ENCODE measurements at regions not wholly inside any gene's neighbourhood (a gene's known extent, or its start where the extent isn't known, plus 50 kb on each side); places are given as distances from the start of the nearest gene placed in this dataset.

GRCh38 chr17:73740370-73740769, 96.1 kb upstream of the SDK2 start:
- peaks cover 15% of the 10 kb centered on the region for H3K4me1 ChIP-seq (ENCODE audit: control insufficient read depth, insufficient read depth, low read length)
- no peak overlapping the region for H3K4me3 ChIP-seq (ENCODE audit: low read depth, low read length)
- no peak overlapping the region for H3K27ac ChIP-seq (ENCODE audit: low read depth, low read length)
- no peaks in the 10 kb centered on the region for H3K36me3 ChIP-seq (ENCODE audit: control insufficient read depth, insufficient read depth, low read length)
- no peak overlapping the region for H3K9ac ChIP-seq (ENCODE audit: low read length)
- peaks cover 4% of the 10 kb centered on the region; the same call in 1 of the 2 replicates for H3K9me3 ChIP-seq (ENCODE audit: control insufficient read depth, insufficient read depth, low read depth, low read length)
- 0 out of 2 replicates have a peak, but pooled peaks cover 2% of the 10 kb centered on the region for H3K27me3 ChIP-seq (ENCODE audit: control insufficient read depth, insufficient read depth, low read length)

DNA sequence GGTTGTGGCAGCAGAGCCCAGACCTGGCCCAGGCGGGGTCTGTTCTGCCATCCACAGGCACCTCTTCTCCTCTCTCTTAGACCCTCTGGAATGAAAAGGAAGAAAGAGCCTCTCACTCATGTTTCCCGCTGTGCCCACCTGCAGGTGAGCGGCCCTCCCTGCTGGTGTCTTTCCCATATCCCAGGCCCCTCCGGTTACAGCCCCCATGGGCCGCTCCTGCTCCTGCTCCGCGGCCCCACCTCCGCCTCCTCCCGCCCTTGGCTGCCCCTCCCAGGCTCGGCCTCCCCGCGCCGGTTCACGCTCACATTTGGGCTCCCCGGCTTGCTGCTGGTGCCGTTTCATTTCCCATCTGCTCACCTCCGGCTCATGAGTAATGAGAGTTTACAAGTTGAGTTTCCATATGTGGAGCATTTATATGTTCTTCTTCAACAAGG, 98.7 kb upstream of the SDK2 start:
- Histone ChIP-seq H3K4me3 (ENCODE audit: low read depth, low read length) (no peak overlapping the region), H3K36me3 (ENCODE audit: control insufficient read depth, insufficient read depth, low read length) (no peaks in the 10 kb centered on the region), H3K27ac (ENCODE audit: low read depth, low read length) (no peak overlapping the region), H3K4me1 (ENCODE audit: control insufficient read depth, insufficient read depth, low read length) (peaks cover 9% of the 10 kb centered on the region), H3K9me3 (ENCODE audit: control insufficient read depth, insufficient read depth, low read depth, low read length) (peaks cover 4% of the 10 kb centered on the region; the same call in 1 of the 2 replicates), H3K9ac (ENCODE audit: low read length) (no peak overlapping the region), H3K27me3 (ENCODE audit: control insufficient read depth, insufficient read depth, low read length) (peaks cover 12% of the 10 kb centered on the region; the same call in 1 of the 2 replicates)

DNA sequence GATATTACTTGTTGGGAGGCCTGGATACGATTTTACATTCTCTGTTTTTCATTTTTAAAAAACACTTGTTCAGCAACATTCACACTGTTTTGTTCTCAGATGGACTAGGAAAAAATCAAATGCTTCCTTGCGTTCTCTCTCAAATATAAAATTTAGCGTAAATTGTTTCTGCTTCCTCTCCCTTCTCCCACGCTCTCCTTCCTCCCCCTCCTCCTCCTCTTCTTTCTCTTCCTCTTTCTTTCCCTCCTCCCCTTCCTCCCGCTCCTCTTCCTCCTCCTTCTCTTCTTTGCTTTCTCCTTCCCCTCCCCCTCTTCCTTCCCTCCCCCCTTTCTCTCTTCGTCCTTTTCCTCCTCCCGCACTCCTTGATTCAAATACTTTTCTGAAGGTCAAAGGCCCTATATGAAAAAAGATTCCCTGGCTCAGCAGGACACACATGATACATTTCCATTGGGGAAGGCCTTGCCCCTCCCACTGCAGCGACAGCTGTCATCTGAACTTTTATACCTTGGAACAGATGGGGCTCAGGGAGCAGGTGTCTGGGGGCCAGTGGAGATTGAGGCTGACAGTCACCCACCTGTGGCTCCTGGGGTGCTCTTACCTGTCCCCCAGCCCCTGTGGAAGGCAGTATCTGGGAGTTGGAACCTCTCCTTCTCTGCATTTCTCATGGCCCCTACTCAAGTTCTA, 99.4 kb upstream of the SDK2 start:
- Histone ChIP-seq H3K4me1 (ENCODE audit: control insufficient read depth, insufficient read depth, low read length) (peaks cover 8% of the 10 kb centered on the region), H3K27me3 (ENCODE audit: control insufficient read depth, insufficient read depth, low read length) (peaks cover 12% of the 10 kb centered on the region; the same call in 1 of the 2 replicates), H3K27ac (ENCODE audit: low read depth, low read length) (no peak overlapping the region), H3K36me3 (ENCODE audit: control insufficient read depth, insufficient read depth, low read length) (no peaks in the 10 kb centered on the region), H3K9ac (ENCODE audit: low read length) (no peak overlapping the region), H3K4me3 (ENCODE audit: low read depth, low read length) (no peak overlapping the region), H3K9me3 (ENCODE audit: control insufficient read depth, insufficient read depth, low read depth, low read length) (peaks cover 4% of the 10 kb centered on the region; the same call in 1 of the 2 replicates)

DNA sequence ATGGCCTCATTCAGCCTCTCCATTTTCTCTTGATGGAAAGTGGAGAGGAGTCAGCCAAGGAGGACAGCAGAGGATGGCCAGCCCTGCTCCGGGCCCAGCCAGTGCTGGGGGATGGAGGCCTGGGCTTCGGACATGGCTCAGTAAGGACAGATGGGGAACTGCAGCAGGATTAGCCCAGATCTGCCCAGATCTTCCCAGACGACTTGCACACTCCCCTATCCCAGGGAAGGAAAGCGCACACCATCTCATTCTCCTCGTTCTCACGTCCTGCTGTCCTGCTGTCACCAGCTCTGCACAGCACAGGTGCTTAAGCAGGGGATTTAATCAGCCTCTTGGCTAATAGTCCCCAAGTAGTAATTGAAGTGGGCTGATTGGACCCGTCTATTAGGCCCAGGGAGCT, 100.2 kb upstream of the SDK2 start:
- Histone ChIP-seq H3K27ac (ENCODE audit: low read depth, low read length) (no peak overlapping the region), H3K27me3 (ENCODE audit: control insufficient read depth, insufficient read depth, low read length) (peaks cover 12% of the 10 kb centered on the region; the same call in 1 of the 2 replicates), H3K9me3 (ENCODE audit: control insufficient read depth, insufficient read depth, low read depth, low read length) (peaks cover 4% of the 10 kb centered on the region; the same call in 1 of the 2 replicates), H3K4me3 (ENCODE audit: low read depth, low read length) (no peak overlapping the region), H3K36me3 (ENCODE audit: control insufficient read depth, insufficient read depth, low read length) (no peaks in the 10 kb centered on the region), H3K9ac (ENCODE audit: low read length) (no peak overlapping the region), H3K4me1 (ENCODE audit: control insufficient read depth, insufficient read depth, low read length) (peaks cover 6% of the 10 kb centered on the region)

DNA sequence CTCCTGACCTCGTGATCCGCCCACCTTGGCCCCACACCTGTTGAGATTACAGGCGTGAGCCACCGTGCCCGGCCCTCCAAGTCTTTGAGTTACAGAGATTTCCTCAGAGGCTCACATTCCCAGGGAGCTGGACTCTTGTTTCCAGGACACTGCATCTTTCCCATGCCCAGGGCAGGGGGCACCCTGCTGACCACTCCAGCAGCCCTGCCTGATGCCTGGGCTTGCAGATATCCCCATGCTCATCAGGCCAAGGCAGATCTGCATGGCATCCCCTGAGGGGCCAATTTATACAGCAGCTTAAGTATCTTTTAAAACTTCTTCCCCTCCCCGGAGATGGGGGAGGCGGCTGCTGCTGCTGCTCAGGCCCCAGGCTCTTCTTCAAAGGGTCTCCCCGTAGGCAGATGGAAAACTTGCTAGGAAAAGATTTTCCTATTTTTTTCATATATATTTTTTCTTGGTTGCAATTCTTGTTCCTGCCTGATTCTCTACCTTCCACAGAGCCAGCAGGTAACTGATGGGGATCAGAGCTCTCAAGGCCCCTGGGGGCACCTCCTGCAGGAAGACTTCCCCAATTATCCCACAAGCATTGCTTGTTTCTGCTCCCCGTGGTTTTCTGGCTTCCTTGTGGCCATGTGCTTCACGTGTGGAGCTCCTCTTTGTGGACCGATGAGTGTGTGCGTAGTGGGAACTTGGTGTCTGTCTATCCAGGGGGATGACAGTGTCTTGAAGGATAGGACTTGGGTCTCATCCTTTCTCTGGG, 102.2 kb upstream of the SDK2 start:
- Histone ChIP-seq H3K27me3 (ENCODE audit: control insufficient read depth, insufficient read depth, low read length) (peaks cover 12% of the 10 kb centered on the region; the same call in 1 of the 2 replicates), H3K9me3 (ENCODE audit: control insufficient read depth, insufficient read depth, low read depth, low read length) (peaks cover 4% of the 10 kb centered on the region; the same call in 1 of the 2 replicates), H3K9ac (ENCODE audit: low read length) (no peak overlapping the region), H3K4me3 (ENCODE audit: low read depth, low read length) (no peak overlapping the region), H3K36me3 (ENCODE audit: control insufficient read depth, insufficient read depth, low read length) (no peaks in the 10 kb centered on the region), H3K4me1 (ENCODE audit: control insufficient read depth, insufficient read depth, low read length) (peaks cover 15% of the 10 kb centered on the region), H3K27ac (ENCODE audit: low read depth, low read length) (no peak overlapping the region)

GRCh38 chr17:73747221-73748002, 103.2 kb upstream of the SDK2 start:
- Histone ChIP-seq H3K4me1 (ENCODE audit: control insufficient read depth, insufficient read depth, low read length) (peaks cover 15% of the 10 kb centered on the region), H3K9me3 (ENCODE audit: control insufficient read depth, insufficient read depth, low read depth, low read length) (peaks cover 2% of the 10 kb centered on the region; the same call in 1 of the 2 replicates), H3K27me3 (ENCODE audit: control insufficient read depth, insufficient read depth, low read length) (peaks cover 12% of the 10 kb centered on the region; the same call in 1 of the 2 replicates), H3K36me3 (ENCODE audit: control insufficient read depth, insufficient read depth, low read length) (no peaks in the 10 kb centered on the region), H3K4me3 (ENCODE audit: low read depth, low read length) (no peak overlapping the region), H3K27ac (ENCODE audit: low read depth, low read length) (no peak overlapping the region), H3K9ac (ENCODE audit: low read length) (no peak overlapping the region)

DNA sequence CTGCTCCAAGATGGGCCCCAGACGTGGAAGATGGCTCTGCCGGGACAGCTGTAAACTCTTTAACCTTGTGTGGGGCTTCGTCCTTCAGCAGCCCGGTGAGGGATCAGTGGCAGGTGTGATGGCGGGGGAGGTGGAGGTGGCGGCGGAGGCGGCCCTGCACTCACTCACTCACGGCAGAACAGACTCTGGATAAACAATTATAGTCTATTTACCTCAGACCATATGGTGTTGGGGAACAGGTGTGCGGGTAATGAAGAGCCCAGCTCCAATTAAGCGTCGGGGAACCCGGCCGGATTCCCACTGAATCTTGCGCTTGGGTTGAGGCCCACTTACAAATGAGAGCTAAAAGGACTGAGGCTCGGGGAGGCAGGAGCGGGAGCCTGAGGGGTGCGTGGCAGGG, 104.3 kb upstream of the SDK2 start:
- Histone ChIP-seq H3K27ac (ENCODE audit: low read depth, low read length) (no peak overlapping the region), H3K9me3 (ENCODE audit: control insufficient read depth, insufficient read depth, low read depth, low read length) (no peaks in the 10 kb centered on the region), H3K36me3 (ENCODE audit: control insufficient read depth, insufficient read depth, low read length) (no peaks in the 10 kb centered on the region), H3K9ac (ENCODE audit: low read length) (no peak overlapping the region), H3K27me3 (ENCODE audit: control insufficient read depth, insufficient read depth, low read length) (peaks cover 10% of the 10 kb centered on the region; the same call in 1 of the 2 replicates), H3K4me3 (ENCODE audit: low read depth, low read length) (no peak overlapping the region), H3K4me1 (ENCODE audit: control insufficient read depth, insufficient read depth, low read length) (peaks cover 16% of the 10 kb centered on the region)

- Histone ChIP-seq H3K36me3 (ENCODE audit: control insufficient read depth, insufficient read depth, low read length) (no peaks in the 10 kb centered on the region), H3K4me3 (ENCODE audit: low read depth, low read length) (no peak overlapping the region), H3K9ac (ENCODE audit: low read length) (no peak overlapping the region), H3K27ac (ENCODE audit: low read depth, low read length) (no peak overlapping the region), H3K4me1 (ENCODE audit: control insufficient read depth, insufficient read depth, low read length) (peaks cover 18% of the 10 kb centered on the region), H3K9me3 (ENCODE audit: control insufficient read depth, insufficient read depth, low read depth, low read length) (no peaks in the 10 kb centered on the region), H3K27me3 (ENCODE audit: control insufficient read depth, insufficient read depth, low read length) (peaks cover 10% of the 10 kb centered on the region; the same call in 1 of the 2 replicates)
These were observed 105.1 kb upstream of the SDK2 start for GRCh38 chr17:73749337-73749823.

DNA sequence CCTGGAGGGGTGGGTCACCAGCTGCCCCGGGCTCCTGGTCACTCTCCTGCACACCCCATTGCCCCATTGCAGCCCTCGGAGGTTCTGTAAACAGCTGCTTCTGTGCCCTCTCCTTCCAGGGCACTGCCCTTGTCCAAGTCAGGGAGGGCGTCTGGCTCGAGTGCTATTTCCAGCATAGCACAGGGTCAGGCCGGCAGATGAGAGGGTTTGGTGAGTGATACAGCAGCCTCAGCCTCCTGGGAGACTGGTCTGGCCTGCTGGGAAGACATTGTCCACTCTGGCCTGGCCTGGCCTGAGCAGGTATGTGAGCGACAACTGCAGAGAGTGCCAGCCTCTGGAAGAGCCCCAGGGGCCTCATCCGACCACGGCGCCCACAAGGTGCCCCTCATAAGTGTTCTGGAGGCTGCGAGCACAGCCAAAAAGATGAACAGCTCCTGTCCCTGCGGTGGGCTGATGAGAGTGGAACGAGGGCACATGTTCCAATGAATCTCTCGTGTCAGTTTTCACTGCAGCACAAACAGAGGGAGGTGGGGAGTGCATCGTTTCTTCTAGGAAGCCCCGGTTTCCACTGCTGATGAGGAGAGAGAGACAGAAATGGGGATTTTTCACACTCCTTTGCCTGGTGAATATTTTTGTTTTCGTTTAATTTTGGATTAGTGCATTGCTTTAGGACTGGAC, 105.8 kb upstream of the SDK2 start:
- Histone ChIP-seq H3K9me3 (ENCODE audit: control insufficient read depth, insufficient read depth, low read depth, low read length) (no peaks in the 10 kb centered on the region), H3K27me3 (ENCODE audit: control insufficient read depth, insufficient read depth, low read length) (peaks cover 12% of the 10 kb centered on the region; the same call in 1 of the 2 replicates), H3K9ac (ENCODE audit: low read length) (no peak overlapping the region), H3K27ac (ENCODE audit: low read depth, low read length) (no peak overlapping the region), H3K36me3 (ENCODE audit: control insufficient read depth, insufficient read depth, low read length) (no peaks in the 10 kb centered on the region), H3K4me1 (ENCODE audit: control insufficient read depth, insufficient read depth, low read length) (peaks cover 18% of the 10 kb centered on the region), H3K4me3 (ENCODE audit: low read depth, low read length) (no peak overlapping the region)

DNA sequence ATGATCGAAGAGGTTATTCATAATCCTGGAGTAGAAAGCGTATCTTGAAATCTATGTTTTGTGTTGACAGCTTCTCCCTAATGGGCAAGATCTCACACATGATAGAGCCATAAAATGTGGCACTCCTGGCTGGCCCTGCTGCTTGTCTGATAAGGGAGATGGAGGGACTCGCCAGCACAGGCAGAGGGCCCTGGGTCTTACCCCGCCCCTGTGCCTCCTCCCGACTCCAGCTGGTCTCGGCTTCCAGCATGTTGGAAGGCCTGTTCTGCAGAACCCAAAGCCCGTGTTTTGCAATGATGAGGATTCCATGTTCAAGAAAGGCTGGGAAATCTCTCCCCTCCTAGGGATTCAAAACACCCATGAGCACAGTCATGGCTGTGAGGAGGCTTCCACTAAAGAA, 106.7 kb upstream of the SDK2 start:
- Histone ChIP-seq H3K36me3 (ENCODE audit: control insufficient read depth, insufficient read depth, low read length) (no peaks in the 10 kb centered on the region), H3K9ac (ENCODE audit: low read length) (no peak overlapping the region), H3K4me3 (ENCODE audit: low read depth, low read length) (no peak overlapping the region), H3K27ac (ENCODE audit: low read depth, low read length) (no peak overlapping the region), H3K9me3 (ENCODE audit: control insufficient read depth, insufficient read depth, low read depth, low read length) (no peaks in the 10 kb centered on the region), H3K4me1 (ENCODE audit: control insufficient read depth, insufficient read depth, low read length) (peaks cover 18% of the 10 kb centered on the region), H3K27me3 (ENCODE audit: control insufficient read depth, insufficient read depth, low read length) (peaks cover 16% of the 10 kb centered on the region; the same call in 1 of the 2 replicates)
